ENCODE measurements at regions not wholly inside any gene's neighbourhood (a gene's known extent, or its start where the extent isn't known, plus 50 kb on each side); places are given as distances from the start of the nearest gene placed in this dataset.

DNA sequence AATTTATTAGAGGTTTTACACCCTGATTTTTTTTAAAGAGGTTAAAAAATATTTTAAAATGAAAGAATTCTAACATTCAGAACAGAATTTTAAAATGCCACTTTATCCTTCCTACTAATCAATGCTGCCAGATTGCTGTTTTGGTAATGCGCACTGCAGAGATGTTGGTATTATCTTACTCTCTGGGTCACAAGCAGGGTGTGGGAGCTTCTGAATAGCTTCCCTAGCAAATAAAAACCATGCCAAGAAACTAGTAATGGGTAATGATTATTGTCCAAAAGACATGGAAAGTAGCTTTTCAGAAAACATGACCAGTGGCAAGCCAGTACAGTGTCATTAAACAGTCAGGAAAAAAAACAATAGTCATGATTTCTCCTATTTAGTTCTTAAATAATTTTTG is 205.4 kb downstream of the TPBG start:
- in situ Hi-C loops (cut with HindIII; ENCODE audit: low pct_unique_long_range_greater_than_20kb, low sequenced_read_pairs), result no loop called here
- Histone ChIP-seq H3K27ac (ENCODE audit: low read length) (no peak overlapping the region), H3K4me3 (ENCODE audit: low read depth in 2 of 2, low read length in 2 of 2) (no peak overlapping the region), H3K9me3 (ENCODE audit: control insufficient read depth, insufficient read depth, low read depth, low read length) (no peaks in the 10 kb centered on the region), H3K27me3 (ENCODE audit: control insufficient read depth, insufficient read depth, low read length) (0 out of 2 replicates have a peak, but pooled peaks cover 2% of the 10 kb centered on the region), H3K36me3 (ENCODE audit: control insufficient read depth, insufficient read depth, low read length) (no peaks in the 10 kb centered on the region), H3K4me1 (ENCODE audit: control insufficient read depth, insufficient read depth, low read length) (no peaks in the 10 kb centered on the region)
- ChIA-PET POLR2A (no interaction called here), CTCF (no interaction called here)
- intact Hi-C loops (cut with micrococcal nuclease; ENCODE audit: unreplicated experiment), result no loop called here
- TF ChIP-seq, protein P1, sequence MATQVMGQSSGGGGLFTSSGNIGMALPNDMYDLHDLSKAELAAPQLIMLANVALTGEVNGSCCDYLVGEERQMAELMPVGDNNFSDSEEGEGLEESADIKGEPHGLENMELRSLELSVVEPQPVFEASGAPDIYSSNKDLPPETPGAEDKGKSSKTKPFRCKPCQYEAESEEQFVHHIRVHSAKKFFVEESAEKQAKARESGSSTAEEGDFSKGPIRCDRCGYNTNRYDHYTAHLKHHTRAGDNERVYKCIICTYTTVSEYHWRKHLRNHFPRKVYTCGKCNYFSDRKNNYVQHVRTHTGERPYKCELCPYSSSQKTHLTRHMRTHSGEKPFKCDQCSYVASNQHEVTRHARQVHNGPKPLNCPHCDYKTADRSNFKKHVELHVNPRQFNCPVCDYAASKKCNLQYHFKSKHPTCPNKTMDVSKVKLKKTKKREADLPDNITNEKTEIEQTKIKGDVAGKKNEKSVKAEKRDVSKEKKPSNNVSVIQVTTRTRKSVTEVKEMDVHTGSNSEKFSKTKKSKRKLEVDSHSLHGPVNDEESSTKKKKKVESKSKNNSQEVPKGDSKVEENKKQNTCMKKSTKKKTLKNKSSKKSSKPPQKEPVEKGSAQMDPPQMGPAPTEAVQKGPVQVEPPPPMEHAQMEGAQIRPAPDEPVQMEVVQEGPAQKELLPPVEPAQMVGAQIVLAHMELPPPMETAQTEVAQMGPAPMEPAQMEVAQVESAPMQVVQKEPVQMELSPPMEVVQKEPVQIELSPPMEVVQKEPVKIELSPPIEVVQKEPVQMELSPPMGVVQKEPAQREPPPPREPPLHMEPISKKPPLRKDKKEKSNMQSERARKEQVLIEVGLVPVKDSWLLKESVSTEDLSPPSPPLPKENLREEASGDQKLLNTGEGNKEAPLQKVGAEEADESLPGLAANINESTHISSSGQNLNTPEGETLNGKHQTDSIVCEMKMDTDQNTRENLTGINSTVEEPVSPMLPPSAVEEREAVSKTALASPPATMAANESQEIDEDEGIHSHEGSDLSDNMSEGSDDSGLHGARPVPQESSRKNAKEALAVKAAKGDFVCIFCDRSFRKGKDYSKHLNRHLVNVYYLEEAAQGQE (IDR thresholded peaks at IDR 0.05; ENCODE audit: insufficient read depth in 1 of 2, low read depth in 2 of 2, low read length in 1 of 2), result no peak
- DNase-seq (ENCODE audit: low read depth, low spot score) (no peak), ATAC-seq (no peak)
- no TSS peak for BruUV-seq (replicated peaks)

- Histone ChIP-seq H3K27ac (ENCODE audit: low read length) (no peak overlapping the region), H3K36me3 (ENCODE audit: control insufficient read depth, insufficient read depth, low read length) (no peaks in the 10 kb centered on the region), H3K27me3 (ENCODE audit: control insufficient read depth, insufficient read depth, low read length) (0 out of 2 replicates have a peak, but pooled peaks cover 2% of the 10 kb centered on the region), H3K9me3 (ENCODE audit: control insufficient read depth, insufficient read depth, low read depth, low read length) (no peaks in the 10 kb centered on the region), H3K4me1 (ENCODE audit: control insufficient read depth, insufficient read depth, low read length) (no peaks in the 10 kb centered on the region), H3K4me3 (ENCODE audit: low read depth in 2 of 2, low read length in 2 of 2) (no peak overlapping the region)
- in situ Hi-C loops (cut with HindIII; ENCODE audit: low pct_unique_long_range_greater_than_20kb, low sequenced_read_pairs) (no loop called here), intact Hi-C loops (cut with micrococcal nuclease; ENCODE audit: unreplicated experiment) (no loop called here)
- TF ChIP-seq POLR2AphosphoS5 (IDR thresholded peaks at IDR 0.05; ENCODE audit: low read depth, low read length), result no peak
- BruUV-seq (replicated peaks), result no TSS peak
- ChIA-PET CTCF (no interaction called here), POLR2A (no interaction called here)
- no peak for DNase-seq (ENCODE audit: low read depth, low spot score)
- no peak for ATAC-seq
These were observed 206.5 kb downstream of the TPBG start for GRCh38 chr6:82570083-82570482.

DNA sequence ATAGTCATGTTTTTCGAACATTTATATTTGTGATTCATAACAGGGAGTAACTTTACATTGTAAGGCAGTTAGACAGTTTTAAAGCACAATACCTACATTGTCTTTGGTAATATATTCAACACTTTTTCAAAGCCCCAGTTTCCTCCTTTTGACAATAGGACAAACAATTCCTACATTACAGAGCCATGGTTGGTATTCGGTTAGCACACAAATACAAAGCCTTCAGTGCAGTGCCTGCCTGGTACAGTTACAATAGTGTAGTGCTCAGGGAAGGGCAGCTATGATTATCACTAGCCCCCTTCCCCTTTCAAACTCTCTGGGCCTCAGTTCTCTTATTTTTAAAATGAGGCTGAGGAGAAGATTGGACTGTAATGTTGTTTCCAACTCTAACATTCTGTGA is 207.8 kb downstream of the TPBG start:
- CTCF ChIA-PET, result no interaction called here
- in situ Hi-C loops (cut with HindIII; ENCODE audit: low pct_unique_long_range_greater_than_20kb, low sequenced_read_pairs), result no loop called here
- intact Hi-C loops (cut with micrococcal nuclease; ENCODE audit: unreplicated experiment), result no loop called here
- H3K9me3 ChIP-seq (ENCODE audit: control insufficient read depth, insufficient read depth, low read depth, low read length), result no peaks in the 10 kb centered on the region
- BruUV-seq (replicated peaks), result no TSS peak
- H3K4me3 ChIP-seq (ENCODE audit: low read depth in 2 of 2, low read length in 2 of 2), result no peak overlapping the region
- POLR2A ChIA-PET, result no interaction called here
- H3K27me3 ChIP-seq (ENCODE audit: control insufficient read depth, insufficient read depth, low read length), result 0 out of 2 replicates have a peak, but pooled peaks cover 2% of the 10 kb centered on the region
- H3K36me3 ChIP-seq (ENCODE audit: control insufficient read depth, insufficient read depth, low read length), result no peaks in the 10 kb centered on the region
- ATAC-seq (no peak), DNase-seq (ENCODE audit: low read depth, low spot score) (no peak)
- no peaks in the 10 kb centered on the region for H3K4me1 ChIP-seq (ENCODE audit: control insufficient read depth, insufficient read depth, low read length)
- no peak for TF ChIP-seq POLR2AphosphoS5 (IDR thresholded peaks at IDR 0.05; ENCODE audit: low read depth, low read length)
- no peak overlapping the region for H3K27ac ChIP-seq (ENCODE audit: low read length)

DNA sequence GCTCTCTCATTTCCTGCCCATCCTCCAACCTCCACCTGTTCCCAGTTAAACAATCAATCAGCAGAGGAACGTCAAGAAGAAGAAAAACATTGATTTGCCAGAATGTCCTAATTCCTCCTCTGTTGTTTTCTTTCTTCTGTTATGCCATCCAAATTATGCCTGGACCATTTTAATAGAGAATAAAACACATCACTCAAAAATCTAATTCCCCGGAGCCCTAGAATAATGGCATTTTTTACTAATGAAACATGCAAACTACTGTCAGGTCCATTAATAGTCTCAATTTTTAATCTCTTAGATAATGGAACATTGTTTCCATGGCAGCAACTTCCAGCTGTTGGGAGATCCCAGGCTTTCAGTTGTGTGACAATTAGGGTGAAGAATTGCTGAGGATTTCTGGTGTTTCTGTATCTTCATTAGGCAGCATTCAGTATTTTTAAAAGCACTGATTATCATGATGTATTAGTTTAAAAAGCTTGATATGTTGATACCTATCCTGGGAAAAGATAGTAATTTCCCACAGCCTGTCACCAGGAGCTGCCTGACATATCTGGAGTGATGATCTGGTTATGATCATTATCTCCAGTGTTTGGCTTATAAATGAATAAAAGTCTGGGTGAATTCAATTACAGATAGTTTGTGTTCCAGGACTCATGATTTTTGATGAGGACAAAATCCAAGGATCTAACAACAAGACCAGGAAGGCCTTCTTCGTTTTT is 209.8 kb downstream of the TPBG start:
- no peak for TF ChIP-seq POLR2AphosphoS5 (IDR thresholded peaks at IDR 0.05; ENCODE audit: low read depth, low read length)
- TF ChIP-seq TCF7L2 (IDR thresholded peaks at IDR 0.05; ENCODE audit: low read depth, low read length), result no peak
- TF ChIP-seq, protein P2, sequence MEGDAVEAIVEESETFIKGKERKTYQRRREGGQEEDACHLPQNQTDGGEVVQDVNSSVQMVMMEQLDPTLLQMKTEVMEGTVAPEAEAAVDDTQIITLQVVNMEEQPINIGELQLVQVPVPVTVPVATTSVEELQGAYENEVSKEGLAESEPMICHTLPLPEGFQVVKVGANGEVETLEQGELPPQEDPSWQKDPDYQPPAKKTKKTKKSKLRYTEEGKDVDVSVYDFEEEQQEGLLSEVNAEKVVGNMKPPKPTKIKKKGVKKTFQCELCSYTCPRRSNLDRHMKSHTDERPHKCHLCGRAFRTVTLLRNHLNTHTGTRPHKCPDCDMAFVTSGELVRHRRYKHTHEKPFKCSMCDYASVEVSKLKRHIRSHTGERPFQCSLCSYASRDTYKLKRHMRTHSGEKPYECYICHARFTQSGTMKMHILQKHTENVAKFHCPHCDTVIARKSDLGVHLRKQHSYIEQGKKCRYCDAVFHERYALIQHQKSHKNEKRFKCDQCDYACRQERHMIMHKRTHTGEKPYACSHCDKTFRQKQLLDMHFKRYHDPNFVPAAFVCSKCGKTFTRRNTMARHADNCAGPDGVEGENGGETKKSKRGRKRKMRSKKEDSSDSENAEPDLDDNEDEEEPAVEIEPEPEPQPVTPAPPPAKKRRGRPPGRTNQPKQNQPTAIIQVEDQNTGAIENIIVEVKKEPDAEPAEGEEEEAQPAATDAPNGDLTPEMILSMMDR (IDR thresholded peaks at IDR 0.05), result no peak
- TF ChIP-seq, protein P1 (IDR thresholded peaks at IDR 0.05; ENCODE audit: insufficient read depth in 1 of 2, low read depth in 2 of 2, low read length in 1 of 2), result no peak
- TF ChIP-seq SIN3A (IDR thresholded peaks at IDR 0.05; ENCODE audit: borderline replicate concordance, insufficient read depth, low read depth, low read length), result no peak
- no TSS peak for BruUV-seq (replicated peaks)
- no peak overlapping the region for H3K27ac ChIP-seq (ENCODE audit: low read length)
- in situ Hi-C loops (cut with HindIII; ENCODE audit: low pct_unique_long_range_greater_than_20kb, low sequenced_read_pairs) (no loop called here), intact Hi-C loops (cut with micrococcal nuclease; ENCODE audit: unreplicated experiment) (no loop called here)
- H3K9me3 ChIP-seq (ENCODE audit: control insufficient read depth, insufficient read depth, low read depth, low read length), result peaks cover 3% of the 10 kb centered on the region; the same call in 1 of the 2 replicates
- H3K27me3 ChIP-seq (ENCODE audit: control insufficient read depth, insufficient read depth, low read length), result no peaks in the 10 kb centered on the region
- no peaks in the 10 kb centered on the region for H3K36me3 ChIP-seq (ENCODE audit: control insufficient read depth, insufficient read depth, low read length)
- H3K4me1 ChIP-seq (ENCODE audit: control insufficient read depth, insufficient read depth, low read length), result no peaks in the 10 kb centered on the region
- no peak overlapping the region for H3K4me3 ChIP-seq (ENCODE audit: low read depth in 2 of 2, low read length in 2 of 2)
- ATAC-seq (no peak), DNase-seq (ENCODE audit: low read depth, low spot score) (no peak)
- CTCF ChIA-PET, result no interaction called here
- POLR2A ChIA-PET, result no interaction called here
